Activated T-cell treated with anti-CD3 and anti-CD28 coated beads, Interleukin-2, amount 50 U/mL, for 4 hours (primary cell): ENCODE measurements at regions not wholly inside any gene's neighbourhood (a gene's known extent, or its start where the extent isn't known, plus 50 kb on each side); places are given as distances from the start of the nearest gene placed in this dataset.

ENCODE experiments used
- ATAC-seq, 2 donors: fragments of 200-7000 bp; cut with Tn5 transposase; one replicate each; pipeline ENCODE4 v1.10.0; 2021
- DNase-seq: peaks from one replicate; pipeline ENCODE4 v3.0.0-alpha.2; 2020
- H3K27me3 Mint-ChIP-seq: one replicate; pipeline ENCODE4 v1.8.0; 2021; ENCODE audit warnings: low read depth, mixed read lengths
- H3K36me3 Mint-ChIP-seq: one replicate; pipeline ENCODE4 v1.8.0; 2022; ENCODE audit warnings: mixed read lengths; ENCODE audit not compliant: insufficient read depth
- H3K4me1 Mint-ChIP-seq: one replicate; pipeline ENCODE4 v1.8.0; 2021; ENCODE audit warnings: low read depth, mixed read lengths
- H3K4me3 Mint-ChIP-seq: one replicate; pipeline ENCODE4 v1.8.0; 2021; ENCODE audit warnings: mild to moderate bottlenecking, moderate library complexity, mixed read lengths
- H3K9me3 Mint-ChIP-seq: one replicate; pipeline ENCODE4 v1.8.0; 2021; ENCODE audit warnings: mixed read lengths

DNA sequence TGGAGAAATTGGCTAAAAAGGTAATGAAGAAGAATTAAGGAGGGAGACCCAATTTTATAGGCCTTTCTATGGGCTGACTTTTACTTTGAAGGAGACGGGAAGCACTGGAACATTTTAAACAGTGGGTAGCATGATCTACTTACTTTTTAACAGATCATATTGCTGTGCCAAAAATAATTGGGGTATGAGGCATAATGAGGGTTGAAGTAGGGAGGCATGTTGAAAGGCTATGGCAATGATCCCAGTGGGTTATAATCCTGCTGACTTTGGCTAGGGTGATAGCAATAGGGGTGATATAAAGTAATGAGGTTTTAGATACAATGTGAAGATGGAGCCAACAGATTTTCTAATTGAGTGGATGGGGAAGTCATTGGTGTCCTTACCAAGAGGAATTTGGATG, 73.2 kb downstream of the GPR37 start:
- ATAC-seq (no peak), DNase-seq (no peak)
- Mint-ChIP-seq H3K27me3 (no peaks in the 10 kb centered on the region), H3K9me3 (peaks cover 8% of the 10 kb centered on the region), H3K36me3 (no peaks in the 10 kb centered on the region), H3K4me1 (no peaks in the 10 kb centered on the region), H3K4me3 (no peak overlapping the region)

DNA sequence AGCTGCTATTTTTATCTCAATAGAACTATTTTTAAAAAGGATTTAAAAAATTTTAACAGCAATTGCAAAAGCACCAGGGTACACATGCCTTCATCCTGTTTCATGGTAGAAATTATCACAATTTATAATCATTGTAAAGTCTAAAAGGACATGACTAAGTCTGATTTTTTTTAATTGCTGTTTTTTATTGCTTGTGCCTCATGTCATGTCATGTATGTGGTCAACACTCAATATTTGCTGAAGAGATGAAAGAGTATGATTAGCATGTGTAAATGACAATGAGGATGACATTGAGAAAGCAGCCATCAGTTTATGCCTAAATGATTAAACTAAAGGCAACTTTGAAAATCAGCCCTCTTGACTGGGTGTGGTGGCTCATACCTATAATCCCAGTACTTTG, 74.8 kb downstream of the GPR37 start:
- ATAC-seq (no peak), DNase-seq (no peak)
- Mint-ChIP-seq H3K9me3 (peaks cover 8% of the 10 kb centered on the region), H3K36me3 (no peaks in the 10 kb centered on the region), H3K4me3 (no peak overlapping the region), H3K27me3 (no peaks in the 10 kb centered on the region), H3K4me1 (no peaks in the 10 kb centered on the region)

DNA sequence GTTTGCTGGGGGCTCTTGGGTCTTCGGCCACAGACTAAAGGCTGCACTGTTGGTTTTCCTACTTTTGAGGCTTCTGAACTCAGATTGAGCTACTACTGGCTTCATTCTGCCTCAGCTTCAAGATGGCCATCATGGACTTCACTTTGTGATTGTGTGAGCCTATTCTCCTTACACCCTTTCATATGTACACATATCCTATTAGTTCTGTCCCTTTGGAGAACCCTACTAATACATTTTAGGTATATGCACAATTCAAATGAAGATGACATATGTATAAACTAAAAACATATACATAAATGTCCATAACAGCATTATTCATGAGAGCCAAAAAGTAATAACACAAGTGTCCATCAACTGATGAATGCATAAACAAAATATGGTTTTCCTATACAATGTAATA, 75.7 kb downstream of the GPR37 start:
- Mint-ChIP-seq H3K9me3 (peaks cover 8% of the 10 kb centered on the region), H3K27me3 (no peaks in the 10 kb centered on the region), H3K4me3 (no peak overlapping the region), H3K36me3 (no peaks in the 10 kb centered on the region), H3K4me1 (no peaks in the 10 kb centered on the region)
- ATAC-seq, result no peak
- DNase-seq, result no peak

DNA sequence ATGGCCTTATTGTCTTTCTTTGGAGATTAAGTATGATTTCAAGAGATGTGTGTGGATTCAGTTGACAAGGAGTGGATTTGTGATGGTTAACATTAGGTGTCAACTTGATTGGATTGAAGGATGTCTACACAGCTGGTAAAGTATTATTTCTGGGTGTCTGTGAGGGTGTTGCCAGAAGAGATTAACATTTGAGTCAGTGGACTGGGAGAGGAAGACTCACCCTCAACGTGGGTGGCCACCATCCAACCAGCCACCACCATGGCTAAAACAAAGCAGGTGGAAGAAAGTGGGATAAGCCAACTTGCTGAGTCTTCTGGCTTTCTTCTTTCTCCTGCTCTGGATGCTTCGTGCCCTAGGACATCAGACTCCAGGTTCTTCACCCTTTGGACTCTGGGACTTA, 76.1 kb downstream of the GPR37 start:
- no peak overlapping the region for H3K4me3 Mint-ChIP-seq
- DNase-seq (no peak), ATAC-seq (no peak)
- no peaks in the 10 kb centered on the region for H3K4me1 Mint-ChIP-seq
- H3K36me3 Mint-ChIP-seq, result no peaks in the 10 kb centered on the region
- peaks cover 8% of the 10 kb centered on the region for H3K9me3 Mint-ChIP-seq
- no peaks in the 10 kb centered on the region for H3K27me3 Mint-ChIP-seq

DNA sequence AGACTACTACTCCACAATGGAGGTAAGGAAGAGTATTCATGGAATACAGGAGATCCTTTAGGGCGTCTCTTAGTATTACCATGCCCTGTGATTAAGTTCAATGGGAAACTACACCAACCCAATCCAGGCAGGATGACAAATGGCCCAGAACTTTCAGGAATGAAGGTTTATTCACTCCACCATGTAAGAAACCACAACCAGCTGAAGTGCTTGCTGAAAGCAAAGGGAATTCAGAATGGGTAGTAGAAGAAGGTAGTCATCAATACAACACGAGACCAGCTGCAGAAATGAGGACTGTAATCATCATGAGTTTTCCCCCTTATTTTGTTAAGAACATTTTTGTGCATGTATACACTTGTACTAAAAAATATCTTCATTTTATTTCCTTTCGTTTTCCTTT, 76.6 kb downstream of the GPR37 start:
- H3K4me3 Mint-ChIP-seq, result no peak overlapping the region
- ATAC-seq (no peak), DNase-seq (no peak)
- no peaks in the 10 kb centered on the region for H3K4me1 Mint-ChIP-seq
- no peaks in the 10 kb centered on the region for H3K27me3 Mint-ChIP-seq
- no peaks in the 10 kb centered on the region for H3K36me3 Mint-ChIP-seq
- peaks cover 4% of the 10 kb centered on the region for H3K9me3 Mint-ChIP-seq

DNA sequence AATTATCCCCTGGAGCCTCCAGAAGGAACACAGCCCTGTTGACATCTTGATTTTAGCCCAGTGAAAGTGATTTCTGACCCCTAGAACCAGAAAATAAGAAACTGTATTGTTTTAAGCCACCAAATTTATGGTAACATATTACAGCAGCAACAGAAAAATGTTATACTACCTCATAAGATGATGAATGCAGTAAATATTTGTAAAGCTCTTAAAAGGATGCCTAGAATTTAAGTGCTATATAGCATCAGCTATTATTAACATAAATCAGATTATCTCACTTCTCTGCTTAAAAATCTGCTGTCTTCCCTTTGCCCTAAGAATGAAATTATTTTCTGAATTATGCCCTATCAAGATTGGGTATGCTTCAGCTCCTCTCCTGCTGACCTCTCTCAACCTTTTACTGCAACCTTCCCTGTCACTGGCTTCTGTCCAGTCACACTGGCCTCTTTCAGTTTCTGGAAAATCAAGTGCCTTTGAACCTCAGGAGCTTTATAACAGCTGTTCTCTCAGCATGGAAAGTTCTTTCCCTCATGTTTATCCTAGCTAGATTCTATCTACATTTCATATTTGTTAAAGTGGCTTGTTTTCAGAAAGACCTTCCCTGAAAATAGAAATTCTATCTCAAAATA, 78.9 kb downstream of the GPR37 start:
- Mint-ChIP-seq H3K9me3 (peaks cover 6% of the 10 kb centered on the region), H3K4me1 (no peaks in the 10 kb centered on the region), H3K27me3 (no peaks in the 10 kb centered on the region), H3K36me3 (no peaks in the 10 kb centered on the region), H3K4me3 (no peak overlapping the region)
- no peak for DNase-seq
- no peak for ATAC-seq

DNA sequence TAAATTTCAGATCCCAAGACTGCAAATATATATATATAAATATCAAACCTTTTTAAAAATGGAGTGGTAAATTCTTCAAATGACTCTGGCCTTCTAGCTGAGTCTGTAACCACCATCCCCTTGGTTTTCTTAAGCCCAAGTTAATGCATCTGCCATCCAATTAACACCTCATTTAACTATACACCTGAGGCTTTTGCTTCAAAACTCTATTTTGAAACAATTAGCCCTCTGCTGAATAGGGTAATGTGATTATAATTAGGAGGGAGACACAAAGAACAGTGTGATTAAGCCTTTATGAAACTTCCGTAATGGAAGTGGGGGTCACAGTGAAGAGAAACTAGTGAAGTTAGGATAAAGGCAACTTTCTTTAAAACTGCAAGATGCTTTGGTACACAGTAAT, 83.6 kb downstream of the GPR37 start:
- H3K9me3 Mint-ChIP-seq, result peaks cover 2% of the 10 kb centered on the region
- no peaks in the 10 kb centered on the region for H3K4me1 Mint-ChIP-seq

DNA sequence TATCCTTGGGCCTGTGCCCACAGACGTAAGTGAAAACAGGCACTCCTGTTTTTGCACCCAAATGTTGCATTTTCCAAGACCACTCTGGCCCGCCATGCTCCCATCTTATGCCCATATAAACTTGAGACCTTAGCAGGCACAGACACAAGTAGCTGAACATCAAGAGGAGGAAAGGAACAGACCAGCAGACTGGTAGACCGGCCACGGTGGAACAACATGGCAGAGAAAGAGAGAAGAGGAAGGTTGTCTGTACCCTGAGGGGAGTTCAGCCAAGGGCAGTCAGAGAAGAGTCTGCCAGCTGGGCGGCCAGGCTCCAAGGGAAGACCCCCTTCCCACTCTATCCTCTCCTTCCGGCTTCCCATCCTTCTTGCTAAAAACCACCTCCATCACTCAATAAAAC, 85.3 kb downstream of the GPR37 start:
- no peaks in the 10 kb centered on the region for H3K4me1 Mint-ChIP-seq
- DNase-seq (no peak), ATAC-seq (no peak)
- peaks cover 2% of the 10 kb centered on the region for H3K9me3 Mint-ChIP-seq
- no peaks in the 10 kb centered on the region for H3K27me3 Mint-ChIP-seq
- no peak overlapping the region for H3K4me3 Mint-ChIP-seq
- no peaks in the 10 kb centered on the region for H3K36me3 Mint-ChIP-seq

More for the DNA sequence above, 83.6 kb downstream of the GPR37 start:
- ATAC-seq, result no peak
- H3K4me3 Mint-ChIP-seq, result no peak overlapping the region
- H3K27me3 Mint-ChIP-seq, result no peaks in the 10 kb centered on the region
- DNase-seq, result no peak
- no peaks in the 10 kb centered on the region for H3K36me3 Mint-ChIP-seq

DNA sequence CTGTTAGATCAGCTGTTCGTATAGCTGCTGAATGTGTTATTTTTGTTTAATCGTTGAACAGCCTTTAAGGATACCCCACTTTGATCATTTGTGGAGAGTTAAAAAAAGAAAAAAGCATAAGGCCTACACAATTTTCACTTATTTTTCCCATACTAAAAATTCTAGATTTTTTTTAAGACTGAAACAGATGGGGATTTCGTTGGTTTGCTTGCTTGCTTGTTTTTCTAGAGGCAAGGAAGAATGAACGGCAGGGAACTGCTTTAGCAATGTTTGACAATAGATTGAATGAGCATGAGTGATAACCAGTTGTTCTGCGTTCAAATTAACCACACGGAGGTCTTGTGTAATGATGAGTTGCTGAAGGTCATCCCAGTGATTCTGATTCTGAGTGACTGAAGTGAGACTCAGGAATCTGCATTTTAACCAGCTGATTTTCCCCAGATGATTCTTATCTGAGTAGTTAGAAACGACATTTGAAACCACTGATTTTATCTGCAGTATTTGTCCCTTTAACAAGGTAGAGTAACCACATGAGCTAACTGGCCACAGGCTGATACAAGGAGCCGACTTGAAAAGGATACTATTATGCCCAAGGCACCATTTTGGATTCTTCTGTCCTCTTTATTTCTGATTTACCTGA, 85.9 kb downstream of the GPR37 start:
- Mint-ChIP-seq H3K27me3 (no peaks in the 10 kb centered on the region), H3K4me3 (no peak overlapping the region), H3K4me1 (no peaks in the 10 kb centered on the region), H3K36me3 (no peaks in the 10 kb centered on the region), H3K9me3 (peaks cover 2% of the 10 kb centered on the region)
- ATAC-seq (no peak), DNase-seq (no peak)

DNA sequence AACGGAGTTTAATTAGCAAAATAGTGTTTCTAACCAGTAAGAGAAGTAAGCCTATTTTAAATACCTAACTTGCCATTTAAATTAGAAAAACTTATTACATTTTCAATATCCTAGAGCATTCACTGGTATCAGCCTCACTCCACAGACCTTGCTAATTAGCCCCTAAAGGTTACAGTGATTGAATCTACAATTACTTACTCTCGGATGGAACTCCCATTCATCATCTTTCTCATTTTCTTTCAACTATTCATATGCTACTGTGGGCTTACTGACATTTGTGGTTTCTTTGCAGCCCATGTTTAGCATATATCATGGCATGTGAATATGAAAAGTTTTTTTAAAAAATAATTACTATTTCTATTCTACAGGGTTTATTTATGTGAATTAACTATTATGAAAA, 86.4 kb downstream of the GPR37 start:
- Mint-ChIP-seq H3K4me3 (no peak overlapping the region), H3K9me3 (peaks cover 2% of the 10 kb centered on the region), H3K27me3 (no peaks in the 10 kb centered on the region), H3K4me1 (no peaks in the 10 kb centered on the region), H3K36me3 (no peaks in the 10 kb centered on the region)
- DNase-seq, result no peak
- ATAC-seq, result no peak

DNA sequence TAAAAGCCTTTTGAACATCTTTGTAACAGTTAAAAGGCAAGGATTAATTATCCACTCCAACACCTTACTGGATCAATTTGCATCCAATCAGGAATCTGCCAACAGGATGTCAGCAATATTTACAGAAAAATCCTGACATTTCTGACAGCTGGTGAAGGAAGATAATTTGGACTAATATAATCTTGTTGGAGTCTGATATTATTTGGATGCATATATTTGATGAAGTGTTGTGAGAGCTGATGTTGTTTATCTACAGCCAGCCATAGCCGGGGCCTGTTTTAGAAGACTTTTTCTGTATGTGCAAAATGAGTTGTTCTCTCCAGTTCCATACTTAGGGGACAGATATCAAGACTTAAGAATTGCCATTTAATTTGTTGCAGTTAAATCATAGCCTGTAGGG, 91.1 kb downstream of the GPR37 start:
- no peak for ATAC-seq
- Mint-ChIP-seq H3K36me3 (no peaks in the 10 kb centered on the region), H3K4me3 (no peak overlapping the region), H3K4me1 (no peaks in the 10 kb centered on the region), H3K27me3 (no peaks in the 10 kb centered on the region), H3K9me3 (no peaks in the 10 kb centered on the region)
- no peak for DNase-seq

DNA sequence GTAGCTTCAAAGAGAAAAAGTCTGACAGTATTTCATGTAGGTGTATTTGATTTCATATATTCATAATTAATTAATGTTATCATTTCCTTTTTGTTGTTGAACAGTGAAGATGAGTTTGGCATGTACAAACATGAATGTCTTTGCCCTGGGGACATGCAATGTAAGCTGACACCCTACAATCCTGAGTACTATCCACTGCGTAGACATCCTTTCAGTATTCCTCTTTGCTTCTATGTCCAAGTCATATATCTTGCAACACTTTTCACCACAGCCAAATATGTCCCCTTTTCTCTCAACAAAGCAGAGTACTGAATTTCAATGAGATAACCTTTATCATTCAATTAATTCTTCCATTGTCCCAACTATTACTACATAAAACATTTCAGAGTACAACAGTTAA, 93.6 kb downstream of the GPR37 start:
- DNase-seq (no peak), ATAC-seq (no peak)
- no peaks in the 10 kb centered on the region for H3K9me3 Mint-ChIP-seq
- H3K4me1 Mint-ChIP-seq, result no peaks in the 10 kb centered on the region
- H3K36me3 Mint-ChIP-seq, result no peaks in the 10 kb centered on the region
- H3K27me3 Mint-ChIP-seq, result no peaks in the 10 kb centered on the region
- no peak overlapping the region for H3K4me3 Mint-ChIP-seq

DNA sequence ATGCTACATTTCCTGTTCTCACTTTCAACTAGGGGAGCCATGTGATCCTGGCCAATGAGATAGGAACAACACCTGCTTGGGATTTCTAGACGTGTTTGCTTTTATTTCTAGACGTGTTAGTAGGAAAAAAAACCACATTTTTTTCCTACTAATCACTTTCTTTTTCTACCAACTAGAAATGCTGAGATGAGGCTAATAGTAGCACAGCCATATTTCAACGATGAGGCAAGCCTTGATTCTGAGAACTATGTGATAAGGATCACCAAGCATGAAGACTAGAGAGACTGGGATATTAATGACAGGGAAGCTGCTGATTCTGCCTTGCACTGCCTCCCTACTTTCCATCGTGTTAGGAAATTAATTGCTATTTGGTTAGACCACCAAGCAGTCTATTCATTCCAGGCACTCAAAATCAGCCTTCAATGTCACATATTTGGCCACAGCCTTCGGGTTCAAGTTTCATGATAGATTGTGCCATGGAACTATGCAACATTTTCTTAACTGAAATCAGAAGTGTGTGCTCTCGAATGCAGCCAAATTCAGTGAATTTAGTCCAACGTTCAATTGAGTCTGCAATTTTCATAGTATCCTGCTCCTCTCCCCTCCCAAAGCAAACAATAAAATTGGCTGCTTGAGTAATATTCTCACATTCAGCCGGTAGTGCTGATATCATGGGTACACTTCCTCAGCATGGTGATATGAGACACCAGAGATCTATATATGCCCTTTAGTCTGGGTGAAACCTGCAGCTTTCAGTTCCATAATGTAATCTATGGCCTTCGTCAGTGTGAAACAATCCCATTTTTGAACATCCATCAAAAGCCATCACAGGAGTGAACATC, 98.1 kb downstream of the GPR37 start:
- H3K4me1 Mint-ChIP-seq, result no peaks in the 10 kb centered on the region
- H3K27me3 Mint-ChIP-seq, result peaks cover 4% of the 10 kb centered on the region
- DNase-seq (no peak), ATAC-seq (no peak)
- no peaks in the 10 kb centered on the region for H3K36me3 Mint-ChIP-seq
- no peak overlapping the region for H3K4me3 Mint-ChIP-seq
- no peaks in the 10 kb centered on the region for H3K9me3 Mint-ChIP-seq

DNA sequence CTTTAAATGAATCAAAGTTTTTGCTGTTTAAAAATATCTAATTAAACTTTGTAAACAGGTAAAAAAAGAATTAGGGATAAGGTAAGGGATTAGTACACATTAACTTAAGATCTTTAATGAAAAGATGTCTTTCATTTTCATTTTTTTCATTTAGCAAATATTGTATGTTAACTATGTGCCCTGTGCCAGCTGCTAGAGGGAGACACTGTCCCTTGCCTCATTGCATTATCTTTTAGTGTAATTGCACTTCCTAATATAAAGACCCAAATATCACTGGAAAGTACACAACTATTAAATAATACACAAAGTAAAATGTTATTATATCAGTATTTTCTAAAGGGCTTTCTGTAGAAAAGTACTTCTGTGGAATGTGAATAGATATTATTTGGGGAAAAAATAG, 102.7 kb downstream of the GPR37 start:
- no peaks in the 10 kb centered on the region for H3K4me1 Mint-ChIP-seq

DNA sequence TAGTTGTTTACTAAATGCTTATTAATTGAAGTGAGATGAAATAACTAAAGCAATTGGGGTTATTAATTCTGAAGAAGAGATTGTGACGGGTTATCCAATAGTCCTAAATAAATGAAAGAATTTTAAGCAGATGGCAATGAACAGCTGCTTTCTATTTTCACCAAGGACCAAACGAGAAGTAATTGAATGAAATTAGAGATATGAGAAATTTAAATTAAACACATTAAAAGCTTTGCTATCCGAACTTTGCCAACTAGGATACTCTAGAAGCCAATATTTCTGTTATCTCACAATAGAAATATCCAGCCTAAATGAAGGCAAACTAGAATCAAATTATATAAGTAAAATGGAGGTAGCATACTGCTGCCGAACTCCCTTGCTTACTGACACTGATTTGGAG, 103.2 kb downstream of the GPR37 start:
- no peaks in the 10 kb centered on the region for H3K36me3 Mint-ChIP-seq
- DNase-seq (no peak), ATAC-seq (no peak)

More for the DNA sequence above, 102.7 kb downstream of the GPR37 start:
- Mint-ChIP-seq H3K4me3 (no peak overlapping the region), H3K36me3 (no peaks in the 10 kb centered on the region), H3K27me3 (peaks cover 4% of the 10 kb centered on the region), H3K9me3 (no peaks in the 10 kb centered on the region)
- DNase-seq, result no peak
- ATAC-seq, result no peak

More for the DNA sequence above, 103.2 kb downstream of the GPR37 start:
- Mint-ChIP-seq H3K4me1 (no peaks in the 10 kb centered on the region), H3K9me3 (no peaks in the 10 kb centered on the region), H3K27me3 (peaks cover 4% of the 10 kb centered on the region), H3K4me3 (no peak overlapping the region)
